Small intestine (tissue), 7 donors: ENCODE measurements at regions not wholly inside any gene's neighbourhood (a gene's known extent, or its start where the extent isn't known, plus 50 kb on each side); places are given as distances from the start of the nearest gene placed in this dataset.

ENCODE experiments used
- DNase-seq, 2 donors: peaks; one replicate each; pipeline versions ENCODE4 v3.0.0 to v3.0.0-alpha.2; 2013
- FAIRE-seq: peaks from 2 replicates; lab custom pipeline; 2012; peaks lifted over from hg19 to GRCh38; lab: Jason Lieb, UNC
- H3K27ac ChIP-seq, 3 donors: one replicate each; pipeline ENCODE4 v1.5.1; 2013; ENCODE audit warnings: low read length in 2 of 3, mild to moderate bottlenecking in 2 of 3, control low read depth in 1 of 3, inconsistent platforms in 1 of 3, low read depth in 1 of 3, moderate library complexity in 1 of 3
- H3K27me3 ChIP-seq, 3 donors: one replicate each; pipeline ENCODE4 v1.6.1; 2013; ENCODE audit warnings: low read length in 3 of 3, inconsistent platforms in 1 of 3; ENCODE audit not compliant: control insufficient read depth in 3 of 3, insufficient read depth in 3 of 3
- H3K36me3 ChIP-seq, 3 donors: one replicate each; pipeline ENCODE4 v1.6.1; 2013; ENCODE audit warnings: low read length in 3 of 3, inconsistent platforms in 1 of 3, low read depth in 1 of 3, mild to moderate bottlenecking in 1 of 3, moderate library complexity in 1 of 3; ENCODE audit not compliant: control insufficient read depth in 3 of 3, insufficient read depth in 2 of 3
- H3K4me1 ChIP-seq, 3 donors: one replicate each; pipeline ENCODE4 v1.6.1; 2013; ENCODE audit warnings: low read length in 2 of 3, inconsistent platforms in 1 of 3, low read depth in 1 of 3, mild to moderate bottlenecking in 1 of 3, moderate library complexity in 1 of 3; ENCODE audit not compliant: control insufficient read depth in 3 of 3, insufficient read depth in 2 of 3
- H3K4me3 ChIP-seq, 3 donors: one replicate each; pipeline ENCODE4 v1.5.1; 2013; ENCODE audit warnings: low read length in 3 of 3, control low read depth in 1 of 3, inconsistent platforms in 1 of 3, low read depth in 1 of 3, mild to moderate bottlenecking in 1 of 3, moderate library complexity in 1 of 3
- H3K9me3 ChIP-seq, 2 donors: one replicate each; pipeline ENCODE4 v1.6.1; 2013; ENCODE audit warnings: low read depth in 1 of 2, low read length in 1 of 2; ENCODE audit not compliant: control insufficient read depth in 2 of 2, insufficient read depth in 1 of 2
- WGBS, 3 donors: extraction: QIAGEN DNeasy Blood & Tissue Kit; methylation state at CpG; one replicate each; pipeline ENCODE4 v1.1.7; 2013; 5-methylcytosine and 5-hydroxymethylcytosine counted together
- donor health status: healthy with polysubstance abuse.
- donor health status: control.
- donor health status: control.
- donor health status: Bipolar disorder and iron deficiency.
- donor health status: healthy.

DNA sequence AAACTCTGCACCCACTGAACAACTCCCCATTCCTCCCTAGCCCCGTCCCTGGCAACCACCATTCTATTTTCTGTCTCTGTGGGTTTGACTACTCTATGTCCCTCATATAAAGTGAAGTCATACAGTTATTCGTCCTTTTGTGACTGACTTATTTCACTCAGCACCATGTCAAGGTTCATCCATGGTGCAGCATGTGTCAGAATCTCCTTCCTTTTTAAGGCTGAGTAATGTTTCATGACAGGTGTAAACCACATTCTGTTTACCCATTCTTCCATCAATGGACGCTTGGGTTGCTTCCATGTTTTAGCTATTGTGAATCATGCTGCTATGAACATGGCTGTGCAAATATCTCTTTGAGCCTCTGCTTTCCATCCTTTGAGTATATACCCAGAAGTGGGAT is 192.3 kb upstream of the NSMCE3 start:
- no peak for FAIRE-seq
- WGBS, 3 donors: 74 to 83% (median 77%) methylated on average over 3 of the region's 3 CpGs
- no peaks in the 10 kb centered on the region for H3K36me3 ChIP-seq
- no peak overlapping the region for H3K4me3 ChIP-seq
- H3K27me3 ChIP-seq: no peaks in the 10 kb centered on the region
- no peak overlapping the region for H3K27ac ChIP-seq
- DNase-seq: no peak
- H3K9me3 ChIP-seq: no peaks in the 10 kb centered on the region
- no peaks in the 10 kb centered on the region for H3K4me1 ChIP-seq

DNA sequence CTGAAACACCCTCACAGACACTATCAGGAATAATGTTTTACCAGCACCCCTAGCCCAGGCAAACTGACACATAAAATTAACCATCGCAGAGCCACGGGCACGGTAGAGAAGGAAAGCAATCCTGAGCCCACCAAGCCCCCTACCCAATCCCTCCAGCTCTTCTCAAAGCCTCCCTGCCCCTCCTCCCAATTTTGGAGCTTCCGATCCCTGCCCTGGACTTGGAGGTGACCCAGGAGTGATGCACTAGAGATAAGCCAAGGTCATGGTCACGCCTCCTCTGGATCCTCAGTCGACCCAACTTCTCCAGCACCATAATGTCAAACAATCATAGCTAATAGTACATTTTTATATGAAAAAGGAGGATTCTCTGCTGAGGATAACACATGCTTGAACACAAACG is 188.7 kb upstream of the NSMCE3 start:
- DNase-seq: no peak
- no peak overlapping the region for H3K4me3 ChIP-seq

DNA sequence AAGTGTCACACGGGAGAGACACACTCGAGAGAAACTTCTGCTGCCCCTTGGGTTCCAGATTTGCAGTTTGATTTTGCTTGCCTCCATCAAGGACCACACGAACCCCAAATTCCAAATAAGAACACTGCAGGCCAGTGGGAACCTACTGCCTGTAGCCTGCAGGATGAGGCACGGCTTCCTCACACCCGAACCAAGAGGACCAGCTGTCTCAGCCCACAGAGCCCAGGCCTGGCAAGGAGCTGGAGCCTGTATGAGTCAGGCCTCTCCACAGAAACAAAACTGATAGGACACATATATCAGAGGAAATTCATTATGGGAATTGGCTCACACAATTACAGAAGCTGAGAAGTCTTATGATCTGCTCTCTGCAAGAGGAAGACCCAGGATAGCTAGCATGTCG is 188.1 kb upstream of the NSMCE3 start:
- FAIRE-seq: no peak
- Histone ChIP-seq H3K36me3 (no peaks in the 10 kb centered on the region), H3K27me3 (no peaks in the 10 kb centered on the region), H3K27ac (no peak overlapping the region), H3K4me3 (no peak overlapping the region), H3K9me3 (no peaks in the 10 kb centered on the region), H3K4me1 (no peaks in the 10 kb centered on the region)
- WGBS, 3 donors: 77 to 85% (median 78%) methylated on average over 6 of the region's 6 CpGs
- DNase-seq: no peak

More for the DNA sequence above, 188.7 kb upstream of the NSMCE3 start:
- FAIRE-seq: no peak
- Histone ChIP-seq H3K36me3 (no peaks in the 10 kb centered on the region), H3K9me3 (no peaks in the 10 kb centered on the region), H3K27ac (no peak overlapping the region), H3K27me3 (no peaks in the 10 kb centered on the region), H3K4me1 (no peaks in the 10 kb centered on the region)
- 77 to 82% (median 78%) methylated on average over 7 of the region's 7 CpGs for WGBS, 3 donors

GRCh38 chr15:29456964-29457363 is 187.3 kb upstream of the NSMCE3 start:
- Histone ChIP-seq H3K4me3 (no peak overlapping the region), H3K27ac (no peak overlapping the region), H3K27me3 (no peaks in the 10 kb centered on the region), H3K9me3 (no peaks in the 10 kb centered on the region), H3K36me3 (no peaks in the 10 kb centered on the region), H3K4me1 (no peaks in the 10 kb centered on the region)
- WGBS, 3 donors: 76 to 82% (median 79%) methylated on average over 8 of the region's 8 CpGs
- DNase-seq (no peak), FAIRE-seq (no peak)

DNA sequence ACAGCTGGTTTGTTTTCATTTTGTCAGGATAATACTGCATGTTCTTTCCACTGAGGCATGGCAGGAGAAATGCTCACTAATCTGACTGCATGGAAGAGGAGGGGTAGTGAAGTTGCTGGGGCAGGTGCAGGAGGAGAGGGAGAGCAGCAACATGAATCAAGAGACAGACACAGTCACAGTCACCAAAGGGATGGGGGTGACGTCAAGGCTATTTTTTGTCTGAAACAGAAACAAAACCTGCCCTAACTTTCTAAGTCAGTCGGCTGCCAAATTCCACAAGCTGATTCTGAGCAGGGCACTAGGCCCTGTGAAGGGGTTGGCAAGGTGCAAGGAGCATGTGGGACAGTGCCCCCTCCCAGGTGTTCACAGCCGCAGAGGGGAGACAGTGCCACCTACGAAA is 186.6 kb upstream of the NSMCE3 start:
- H3K9me3 ChIP-seq: no peaks in the 10 kb centered on the region
- no peaks in the 10 kb centered on the region for H3K27me3 ChIP-seq
- no peaks in the 10 kb centered on the region for H3K4me1 ChIP-seq
- no peaks in the 10 kb centered on the region for H3K36me3 ChIP-seq
- FAIRE-seq: no peak
- no peak overlapping the region for H3K27ac ChIP-seq
- DNase-seq: no peak
- 89 to 92% (median 91%) methylated on average over 4 of the region's 4 CpGs for WGBS, 3 donors
- no peak overlapping the region for H3K4me3 ChIP-seq

DNA sequence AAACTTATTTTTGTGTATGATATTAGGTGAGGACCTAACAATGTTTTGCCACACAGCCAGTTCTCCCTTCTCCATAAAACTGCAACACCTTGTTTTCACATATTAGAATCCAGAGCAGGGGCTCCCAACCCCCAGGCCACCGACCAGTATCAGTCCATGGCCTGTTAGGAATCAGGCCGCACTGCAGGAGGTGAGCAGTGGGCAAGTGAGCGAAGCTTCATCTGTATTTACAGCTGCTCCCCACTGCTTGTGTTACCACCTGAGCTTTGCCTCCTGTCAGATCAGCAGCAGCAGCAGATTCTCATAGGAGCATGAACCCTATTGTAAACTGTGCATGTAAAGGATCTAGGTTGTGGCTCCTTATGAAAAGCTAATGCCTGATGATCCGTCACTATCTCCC is 185.9 kb upstream of the NSMCE3 start:
- H3K9me3 ChIP-seq: no peaks in the 10 kb centered on the region
- 84 to 93% (median 89%) methylated on average over 4 of the region's 4 CpGs for WGBS, 3 donors
- no peak for FAIRE-seq
- H3K36me3 ChIP-seq: no peaks in the 10 kb centered on the region
- no peak overlapping the region for H3K4me3 ChIP-seq
- H3K27ac ChIP-seq: no peak overlapping the region
- no peaks in the 10 kb centered on the region for H3K27me3 ChIP-seq
- H3K4me1 ChIP-seq: no peaks in the 10 kb centered on the region
- DNase-seq: no peak

DNA sequence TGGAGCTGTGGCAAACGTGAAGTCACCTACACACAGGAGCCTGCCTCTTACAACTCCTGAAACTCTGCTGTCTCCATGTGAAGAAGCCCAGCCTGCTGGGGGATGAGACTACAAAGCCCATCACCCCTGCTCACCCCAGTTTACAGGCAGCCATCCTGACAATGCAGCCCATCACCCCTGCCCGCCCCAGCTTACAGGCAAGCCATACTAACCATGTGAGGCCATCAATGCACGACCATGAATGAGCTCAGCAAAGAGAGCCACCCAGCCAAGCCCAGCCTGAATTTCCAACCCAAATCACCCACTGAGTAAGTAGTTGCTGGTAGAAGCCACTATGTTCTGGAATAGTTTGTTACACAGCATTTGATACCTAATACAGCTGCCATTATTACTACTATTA is 185.4 kb upstream of the NSMCE3 start:
- DNase-seq (no peak), FAIRE-seq (no peak)
- Histone ChIP-seq H3K4me1 (no peaks in the 10 kb centered on the region), H3K27ac (no peak overlapping the region), H3K36me3 (no peaks in the 10 kb centered on the region), H3K9me3 (no peaks in the 10 kb centered on the region), H3K4me3 (no peak overlapping the region), H3K27me3 (no peaks in the 10 kb centered on the region)
- WGBS, 3 donors: 74 to 88% (median 80%) methylated on average over 3 of the region's 3 CpGs

DNA sequence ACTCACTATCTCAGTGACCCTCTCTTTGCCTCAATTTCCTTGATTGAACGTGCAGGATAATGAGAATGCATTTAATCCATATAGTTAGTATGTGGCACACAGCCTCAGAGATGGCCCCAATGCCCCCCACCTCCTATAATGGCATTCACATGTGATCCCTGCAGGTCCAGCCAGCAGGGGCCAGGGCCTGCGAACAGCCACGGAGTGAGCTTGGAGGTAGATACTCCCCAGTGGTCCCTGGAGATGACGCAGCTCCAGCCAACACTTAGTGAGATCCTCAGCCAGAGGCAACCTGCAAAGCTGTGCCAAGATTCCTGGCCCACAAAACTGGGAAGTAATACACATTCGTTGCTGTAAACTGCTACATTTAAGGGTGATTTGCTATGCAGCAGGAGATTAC is 184.9 kb upstream of the NSMCE3 start:
- Histone ChIP-seq H3K27me3 (no peaks in the 10 kb centered on the region), H3K4me3 (no peak overlapping the region), H3K36me3 (no peaks in the 10 kb centered on the region), H3K4me1 (no peaks in the 10 kb centered on the region), H3K27ac (no peak overlapping the region), H3K9me3 (no peaks in the 10 kb centered on the region)
- WGBS, 3 donors: 81 to 87% (median 85%) methylated on average over 5 of the region's 5 CpGs
- DNase-seq (no peak), FAIRE-seq (no peak)

- no peaks in the 10 kb centered on the region for H3K4me1 ChIP-seq
- H3K4me3 ChIP-seq: no peak overlapping the region
- no peak overlapping the region for H3K27ac ChIP-seq
- no peaks in the 10 kb centered on the region for H3K36me3 ChIP-seq
- DNase-seq: no peak
- H3K9me3 ChIP-seq: no peaks in the 10 kb centered on the region
- WGBS, 3 donors: 34 to 65% (median 49%) methylated on average over 16 of the region's 16 CpGs
- no peaks in the 10 kb centered on the region for H3K27me3 ChIP-seq
- FAIRE-seq: no peak
These were observed 183.5 kb upstream of the NSMCE3 start for GRCh38 chr15:29452881-29453731.
